Activated naive CD4-positive, alpha-beta T cell treated with anti-CD3 and anti-CD28 coated beads, Interleukin-2, amount 50 U/mL, for 24 hours (primary cell): ENCODE measurements at regions not wholly inside any gene's neighbourhood (a gene's known extent, or its start where the extent isn't known, plus 50 kb on each side); places are given as distances from the start of the nearest gene placed in this dataset.
"Not testable (repeated sequence)": the region's sequence is repeated elsewhere in the genome, so short reads cannot be mapped to it uniquely, and the experiment has no call there.

Source experiments
- H3K27ac Mint-ChIP-seq: one replicate; pipeline ENCODE4 v1.8.0; 2021; ENCODE audit warnings: mild to moderate bottlenecking, mixed read lengths
- H3K27me3 Mint-ChIP-seq: one replicate; pipeline ENCODE4 v1.8.0; 2021; ENCODE audit warnings: mixed read lengths
- H3K36me3 Mint-ChIP-seq: one replicate; pipeline ENCODE4 v1.8.0; 2021; ENCODE audit warnings: mixed read lengths
- H3K4me1 Mint-ChIP-seq: one replicate; pipeline ENCODE4 v1.8.0; 2021; ENCODE audit warnings: mixed read lengths
- H3K4me3 Mint-ChIP-seq: one replicate; pipeline ENCODE4 v1.8.0; 2021; ENCODE audit warnings: mild to moderate bottlenecking, mixed read lengths
- H3K9me3 Mint-ChIP-seq: one replicate; pipeline ENCODE4 v1.8.0; 2021; ENCODE audit warnings: mixed read lengths

GRCh38 chr2:34806891-34807290 is 1207.8 kb upstream of the FAM98A start:
- no peak overlapping the region for H3K27ac Mint-ChIP-seq
- H3K4me1 Mint-ChIP-seq = no peaks in the 10 kb centered on the region
- H3K4me3 Mint-ChIP-seq = no peak overlapping the region
- no peaks in the 10 kb centered on the region for H3K9me3 Mint-ChIP-seq
- no peaks in the 10 kb centered on the region for H3K36me3 Mint-ChIP-seq
- H3K27me3 Mint-ChIP-seq = no peaks in the 10 kb centered on the region

- H3K9me3 Mint-ChIP-seq = no peaks in the 10 kb centered on the region
- H3K36me3 Mint-ChIP-seq = no peaks in the 10 kb centered on the region
- no peak overlapping the region for H3K27ac Mint-ChIP-seq
- no peaks in the 10 kb centered on the region for H3K27me3 Mint-ChIP-seq
- no peaks in the 10 kb centered on the region for H3K4me1 Mint-ChIP-seq
- H3K4me3 Mint-ChIP-seq = no peak overlapping the region
Observed at GRCh38 chr2:34806396-34806795, 1207.3 kb upstream of the FAM98A start.

- Mint-ChIP-seq H3K27me3 (no peaks in the 10 kb centered on the region), H3K4me1 (no peaks in the 10 kb centered on the region), H3K9me3 (no peaks in the 10 kb centered on the region), H3K36me3 (no peaks in the 10 kb centered on the region), H3K4me3 (no peak overlapping the region), H3K27ac (no peak overlapping the region)
Observed at GRCh38 chr2:34799556-34799955, 1200.5 kb upstream of the FAM98A start.

GRCh38 chr2:34795586-34795985 is 1196.5 kb upstream of the FAM98A start:
- not testable (repeated sequence) for H3K27ac Mint-ChIP-seq, H3K27me3 Mint-ChIP-seq, H3K36me3 Mint-ChIP-seq, H3K9me3 Mint-ChIP-seq, H3K4me1 Mint-ChIP-seq, H3K4me3 Mint-ChIP-seq

- Mint-ChIP-seq H3K36me3 (no peaks in the 10 kb centered on the region), H3K4me1 (no peaks in the 10 kb centered on the region), H3K9me3 (no peaks in the 10 kb centered on the region), H3K27ac (no peak overlapping the region), H3K4me3 (no peak overlapping the region), H3K27me3 (no peaks in the 10 kb centered on the region)
Observed at GRCh38 chr2:34789169-34789568, 1190.1 kb upstream of the FAM98A start.

GRCh38 chr2:34787341-34787740 is 1188.2 kb upstream of the FAM98A start:
- no peaks in the 10 kb centered on the region for H3K27me3 Mint-ChIP-seq
- no peaks in the 10 kb centered on the region for H3K4me1 Mint-ChIP-seq
- H3K4me3 Mint-ChIP-seq = no peak overlapping the region
- H3K36me3 Mint-ChIP-seq = no peaks in the 10 kb centered on the region
- H3K27ac Mint-ChIP-seq = no peak overlapping the region
- peaks cover 1% of the 10 kb centered on the region for H3K9me3 Mint-ChIP-seq

GRCh38 chr2:34785206-34785785 is 1186.2 kb upstream of the FAM98A start:
- H3K4me3 Mint-ChIP-seq = no peak overlapping the region
- H3K27me3 Mint-ChIP-seq = no peaks in the 10 kb centered on the region

GRCh38 chr2:34784701-34785100 is 1185.6 kb upstream of the FAM98A start:
- no peak overlapping the region for H3K27ac Mint-ChIP-seq
- no peak overlapping the region for H3K4me3 Mint-ChIP-seq
- H3K27me3 Mint-ChIP-seq = no peaks in the 10 kb centered on the region
- no peaks in the 10 kb centered on the region for H3K36me3 Mint-ChIP-seq
- H3K4me1 Mint-ChIP-seq = no peaks in the 10 kb centered on the region
- H3K9me3 Mint-ChIP-seq = peaks cover 11% of the 10 kb centered on the region

More at GRCh38 chr2:34785206-34785785, 1186.2 kb upstream of the FAM98A start:
- no peaks in the 10 kb centered on the region for H3K36me3 Mint-ChIP-seq
- no peaks in the 10 kb centered on the region for H3K4me1 Mint-ChIP-seq
- H3K27ac Mint-ChIP-seq = no peak overlapping the region
- peaks cover 11% of the 10 kb centered on the region for H3K9me3 Mint-ChIP-seq

- H3K4me1 Mint-ChIP-seq, H3K9me3 Mint-ChIP-seq, H3K4me3 Mint-ChIP-seq, H3K36me3 Mint-ChIP-seq, H3K27me3 Mint-ChIP-seq, H3K27ac Mint-ChIP-seq: not testable (repeated sequence)
Observed at GRCh38 chr2:34750742-34751141, 1151.6 kb upstream of the FAM98A start.

- Mint-ChIP-seq H3K27ac (no peak overlapping the region), H3K36me3 (no peaks in the 10 kb centered on the region), H3K9me3 (peaks cover 8% of the 10 kb centered on the region), H3K4me3 (no peak overlapping the region), H3K4me1 (no peaks in the 10 kb centered on the region), H3K27me3 (no peaks in the 10 kb centered on the region)
Observed at GRCh38 chr2:34747643-34748042, 1148.5 kb upstream of the FAM98A start.

- Mint-ChIP-seq H3K27ac (no peak overlapping the region), H3K4me3 (no peak overlapping the region), H3K36me3 (no peaks in the 10 kb centered on the region), H3K4me1 (no peaks in the 10 kb centered on the region), H3K27me3 (no peaks in the 10 kb centered on the region), H3K9me3 (peaks cover 12% of the 10 kb centered on the region)
Observed at GRCh38 chr2:34738691-34739090, 1139.6 kb upstream of the FAM98A start.

- peaks cover 12% of the 10 kb centered on the region for H3K9me3 Mint-ChIP-seq
- H3K27ac Mint-ChIP-seq = no peak overlapping the region
- no peaks in the 10 kb centered on the region for H3K4me1 Mint-ChIP-seq
- H3K36me3 Mint-ChIP-seq = no peaks in the 10 kb centered on the region
- H3K4me3 Mint-ChIP-seq = no peak overlapping the region
- H3K27me3 Mint-ChIP-seq = no peaks in the 10 kb centered on the region
Observed at GRCh38 chr2:34737146-34737545, 1138.0 kb upstream of the FAM98A start.

GRCh38 chr2:34736482-34736881 is 1137.4 kb upstream of the FAM98A start:
- no peaks in the 10 kb centered on the region for H3K36me3 Mint-ChIP-seq
- no peaks in the 10 kb centered on the region for H3K4me1 Mint-ChIP-seq
- no peak overlapping the region for H3K27ac Mint-ChIP-seq
- H3K27me3 Mint-ChIP-seq = no peaks in the 10 kb centered on the region
- peaks cover 12% of the 10 kb centered on the region for H3K9me3 Mint-ChIP-seq
- H3K4me3 Mint-ChIP-seq = no peak overlapping the region

GRCh38 chr2:34734662-34735061 is 1135.6 kb upstream of the FAM98A start:
- H3K27me3 Mint-ChIP-seq = no peaks in the 10 kb centered on the region
- peaks cover 12% of the 10 kb centered on the region for H3K9me3 Mint-ChIP-seq
- no peak overlapping the region for H3K4me3 Mint-ChIP-seq
- no peaks in the 10 kb centered on the region for H3K4me1 Mint-ChIP-seq
- no peak overlapping the region for H3K27ac Mint-ChIP-seq
- H3K36me3 Mint-ChIP-seq = no peaks in the 10 kb centered on the region

- Mint-ChIP-seq H3K27ac (no peak overlapping the region), H3K27me3 (no peaks in the 10 kb centered on the region), H3K36me3 (no peaks in the 10 kb centered on the region), H3K9me3 (peaks cover 12% of the 10 kb centered on the region), H3K4me1 (no peaks in the 10 kb centered on the region), H3K4me3 (no peak overlapping the region)
Observed at GRCh38 chr2:34734042-34734441, 1134.9 kb upstream of the FAM98A start.

GRCh38 chr2:34731292-34731691 is 1132.2 kb upstream of the FAM98A start:
- no peak overlapping the region for H3K4me3 Mint-ChIP-seq

GRCh38 chr2:34729845-34730244 is 1130.7 kb upstream of the FAM98A start:
- Mint-ChIP-seq H3K4me1 (no peaks in the 10 kb centered on the region), H3K27ac (no peak overlapping the region), H3K4me3 (no peak overlapping the region), H3K9me3 (no peaks in the 10 kb centered on the region), H3K36me3 (no peaks in the 10 kb centered on the region), H3K27me3 (no peaks in the 10 kb centered on the region)

More at GRCh38 chr2:34731292-34731691, 1132.2 kb upstream of the FAM98A start:
- no peaks in the 10 kb centered on the region for H3K4me1 Mint-ChIP-seq
- H3K36me3 Mint-ChIP-seq = no peaks in the 10 kb centered on the region
- no peaks in the 10 kb centered on the region for H3K27me3 Mint-ChIP-seq
- H3K9me3 Mint-ChIP-seq = no peaks in the 10 kb centered on the region
- no peak overlapping the region for H3K27ac Mint-ChIP-seq
